Posterior cingulate gyrus (tissue), 11 donors: ENCODE measurements at regions not wholly inside any gene's neighbourhood (a gene's known extent, or its start where the extent isn't known, plus 50 kb on each side); places are given as distances from the start of the nearest gene placed in this dataset.
A peak's percentile ranks its signal among the peaks of the same experiment; 100 is the strongest.

Experiments
- DNase-seq, 10 donors: peaks; one replicate each; pipeline versions ENCODE4 v3.0.0 to v3.0.0-alpha.2; 2020 to 2021; ENCODE audit warnings: mixed read lengths in 3 of 10
- intact Hi-C: fragments of 100-400 bp; cut with DNase I; formaldehyde crosslinking; loops from one replicate; pipeline ENCODE4 v1.15.1; 2023

DNA sequence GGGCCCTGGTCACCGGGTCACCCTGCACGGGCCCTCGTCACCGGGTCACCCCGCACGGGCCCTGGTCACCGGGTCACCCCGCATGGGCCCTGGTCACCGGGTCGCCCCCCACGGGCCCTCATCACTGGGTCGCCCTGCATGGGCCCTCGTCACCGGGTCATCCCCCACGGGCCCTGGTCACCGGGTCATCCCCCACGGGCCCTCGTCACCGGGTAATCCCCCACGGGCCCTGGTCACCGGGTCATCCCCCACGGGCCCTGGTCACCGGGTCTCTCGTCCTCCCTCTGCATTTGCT is 77.6 kb downstream of the RIPK4 start:
- peak in 1 of 10 donors; percentile 70 for DNase-seq
- intact Hi-C loops: no loop called here

- no peak for DNase-seq
- intact Hi-C loops: no loop called here
These were observed 79.2 kb downstream of the RIPK4 start for GRCh38 chr21:41687633-41688032.

DNA sequence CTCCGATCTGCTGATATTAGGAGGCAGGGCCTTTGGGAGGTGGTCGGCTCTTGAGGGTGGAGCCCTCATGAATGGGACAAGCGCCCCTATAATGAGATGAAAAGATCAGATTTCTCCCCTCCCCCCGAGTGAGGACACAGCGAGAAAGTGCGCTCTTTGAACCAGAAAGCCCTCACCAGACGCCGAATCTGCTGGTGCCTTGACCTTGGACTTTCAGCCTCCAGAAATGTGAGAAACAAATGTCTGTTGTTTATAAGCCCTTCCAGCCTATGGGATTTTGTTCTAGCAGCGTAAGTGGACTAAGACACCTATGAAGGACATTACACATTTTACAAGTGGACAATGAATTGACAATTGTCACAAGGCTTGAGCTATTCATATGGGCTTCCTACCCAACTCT is 80.2 kb downstream of the RIPK4 start:
- DNase-seq: peak in 1 of 10 donors; percentile 9
- intact Hi-C loops: no loop called here

GRCh38 chr21:41685511-41686149 is 81.2 kb downstream of the RIPK4 start:
- peak in 1 of 10 donors; percentile 57 for DNase-seq
- intact Hi-C loops: no loop called here

DNA sequence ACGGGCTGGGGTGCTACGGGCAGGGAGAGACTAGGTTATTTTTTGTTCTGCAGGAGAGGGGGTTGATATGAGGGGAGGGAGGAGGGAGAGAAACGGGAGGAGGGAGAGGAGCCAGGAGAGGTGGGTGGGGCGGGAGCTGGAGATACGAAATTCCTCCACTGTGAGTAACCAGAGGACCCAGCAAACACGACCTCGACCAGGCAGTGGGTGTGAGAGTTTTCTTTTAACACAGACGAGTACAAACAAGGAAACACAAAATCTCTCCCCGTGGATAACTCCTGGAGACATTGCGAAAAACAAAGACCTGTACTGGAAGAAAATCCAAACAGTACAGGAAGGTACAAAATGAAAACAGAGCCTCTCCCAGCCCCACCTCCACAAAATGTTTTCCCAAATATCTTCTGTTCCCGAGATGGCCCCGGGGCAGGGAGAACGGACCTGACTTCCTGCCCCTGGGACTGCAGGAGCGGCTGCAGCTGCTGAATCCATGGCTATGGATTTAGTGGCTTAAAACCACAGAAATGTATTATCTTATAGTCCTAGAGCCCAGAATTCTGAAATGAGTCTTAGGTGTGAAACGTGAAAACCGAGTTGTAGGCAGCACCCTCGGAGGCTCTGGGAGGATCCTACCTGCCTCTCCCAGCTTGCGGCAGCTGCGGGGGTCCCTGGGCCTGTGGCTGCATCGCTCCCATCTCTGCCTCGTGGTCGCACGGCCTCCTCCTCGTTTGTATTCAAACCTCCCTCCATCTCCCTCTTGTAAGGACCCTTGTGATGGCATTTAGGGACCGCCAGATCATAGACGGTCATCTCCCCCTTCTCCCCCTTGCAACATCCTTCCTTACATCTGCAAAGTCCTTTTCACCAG is 82.2 kb downstream of the RIPK4 start:
- intact Hi-C loops: no loop called here
- peak in 2 of 10 donors; percentile 35 to 52 for DNase-seq

- DNase-seq: peak in 3 of 10 donors; percentile 35 to 72 (median 68)
- intact Hi-C loops: no loop called here
These were observed 83.0 kb downstream of the RIPK4 start for GRCh38 chr21:41683815-41684214.

GRCh38 chr21:41682719-41683179 is 84.1 kb downstream of the RIPK4 start:
- intact Hi-C loops: no loop called here
- DNase-seq: peak in 2 of 10 donors; percentile 17 to 49

DNA sequence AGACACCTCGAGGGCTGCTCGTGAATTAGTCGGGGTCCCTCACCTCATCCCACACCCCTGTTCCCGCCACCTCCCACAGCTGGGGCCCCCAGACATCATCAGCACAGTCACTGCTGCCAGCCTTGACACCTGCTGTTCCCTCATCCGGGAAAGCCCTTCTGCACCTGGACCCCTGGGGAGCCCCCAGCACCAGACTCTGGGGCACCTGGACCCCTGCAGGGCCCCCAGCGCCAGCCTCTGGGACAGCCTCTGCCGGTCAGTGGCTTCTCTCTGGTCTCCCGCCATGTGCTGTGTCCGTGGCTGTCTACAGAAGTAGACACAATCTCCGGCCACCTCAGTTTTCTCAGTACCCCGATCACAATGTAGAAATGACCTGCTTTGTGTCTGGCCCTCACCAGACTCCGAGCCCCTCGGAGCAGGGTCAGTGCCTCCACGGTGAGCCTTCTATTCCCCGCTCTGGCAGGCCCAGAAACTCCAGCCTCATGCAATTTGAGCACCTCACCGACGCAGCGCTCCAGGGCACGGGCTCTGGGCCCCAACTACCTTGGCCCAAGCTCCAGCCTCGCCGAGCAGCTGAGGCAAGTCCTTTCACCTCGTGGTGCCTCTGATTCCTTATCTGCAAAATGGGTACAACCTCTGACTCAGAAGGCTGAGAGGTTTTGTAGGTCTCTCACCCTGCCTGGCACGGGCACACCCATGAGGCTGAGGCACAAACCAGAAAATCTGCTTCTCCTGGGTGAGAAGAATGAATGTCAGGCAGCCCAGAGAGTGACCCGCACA is 84.7 kb downstream of the RIPK4 start:
- DNase-seq: peak in 3 of 10 donors; percentile 33 to 81 (median 46)
- intact Hi-C loops: no loop called here

DNA sequence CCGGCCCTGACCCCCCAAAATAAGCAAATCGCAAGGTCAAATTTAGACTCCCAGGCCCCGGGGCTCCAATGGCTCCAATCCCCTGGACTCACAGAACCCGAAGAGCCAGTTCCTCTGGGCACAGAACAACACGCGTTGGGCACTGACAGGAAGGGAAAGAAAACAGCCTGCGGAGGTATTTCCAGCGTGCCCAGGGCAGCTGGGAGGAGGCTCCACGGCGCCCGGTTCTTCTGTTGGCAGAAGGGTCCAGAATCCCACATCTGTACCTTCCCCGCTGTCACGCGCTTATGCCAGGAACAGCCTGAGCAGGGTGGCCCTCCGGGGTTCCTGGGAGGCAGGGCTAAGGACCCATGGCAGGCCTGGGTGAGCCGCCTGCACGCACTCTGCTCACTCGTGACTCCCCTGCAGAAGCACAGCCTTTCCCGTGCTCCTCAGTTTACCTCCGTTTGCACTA is 85.5 kb downstream of the RIPK4 start:
- intact Hi-C loops: no loop called here
- DNase-seq: peak in 2 of 10 donors; percentile 61 to 64

DNA sequence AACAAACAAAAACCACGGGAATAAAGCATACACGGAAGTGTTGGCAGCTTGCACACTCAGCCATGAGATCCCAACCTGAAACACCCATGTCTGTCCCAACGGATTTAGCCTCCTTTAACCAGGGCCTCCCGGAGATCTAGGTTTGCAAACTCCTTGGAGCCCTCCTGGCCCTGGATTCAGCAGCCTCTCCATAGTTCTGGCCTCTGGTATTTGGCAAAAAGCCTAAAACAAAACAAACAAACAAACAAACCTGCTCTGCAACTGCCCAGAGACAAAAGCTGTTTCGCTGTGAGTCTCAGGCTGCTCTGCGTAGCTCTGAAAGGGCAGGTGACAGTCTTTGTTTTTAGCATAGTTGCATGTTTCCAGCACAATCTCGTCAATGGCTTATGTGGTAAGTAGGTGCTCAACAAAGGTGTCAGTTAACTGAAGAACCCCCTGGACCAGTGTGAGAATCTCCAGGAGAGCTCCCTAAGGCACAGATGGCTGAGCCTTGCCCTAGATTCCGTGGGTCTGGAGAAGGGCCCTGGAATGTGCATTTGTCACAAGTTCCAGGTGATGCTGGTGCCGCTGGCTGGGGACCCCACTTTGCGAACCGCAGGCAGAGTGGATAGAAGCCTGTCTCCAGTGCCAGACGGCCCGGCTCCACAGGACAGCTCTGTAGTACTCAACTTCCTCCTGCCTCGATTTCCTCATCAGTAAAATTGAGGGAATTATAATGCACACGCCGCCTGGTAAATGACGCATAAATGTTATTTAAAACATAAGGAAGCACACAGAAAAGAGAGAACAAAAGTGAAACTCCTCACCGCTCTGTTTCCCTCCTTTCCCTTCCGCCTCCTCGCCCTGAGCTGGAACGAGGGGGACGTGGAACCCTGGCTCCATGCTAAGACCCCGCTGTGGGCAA is 86.2 kb downstream of the RIPK4 start:
- intact Hi-C loops: no loop called here
- DNase-seq: peak in 3 of 10 donors; percentile 45 to 79 (median 69)

DNA sequence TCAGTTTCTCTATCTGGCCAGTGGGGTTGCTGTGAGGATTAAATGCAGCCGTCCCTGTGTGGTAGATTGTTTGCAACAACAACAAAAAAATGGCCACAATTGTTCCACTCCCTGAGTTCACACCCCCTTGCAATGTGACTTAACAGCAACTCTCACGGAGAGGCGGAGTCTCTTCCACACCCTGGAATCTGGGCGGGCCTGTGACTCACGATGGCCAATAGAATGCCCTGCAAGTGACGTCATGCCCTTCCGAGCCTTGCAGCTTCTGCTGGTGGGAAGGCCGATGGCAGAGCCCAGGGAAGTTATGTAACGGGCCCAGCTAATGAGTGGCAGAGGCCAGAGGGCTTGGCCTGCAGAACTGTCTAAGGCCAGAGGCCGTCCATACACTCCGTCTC is 87.9 kb downstream of the RIPK4 start:
- peak in 8 of 10 donors; percentile 38 to 93 (median 54) for DNase-seq
- intact Hi-C loops: no loop called here

GRCh38 chr21:41678016-41678923 is 88.6 kb downstream of the RIPK4 start:
- intact Hi-C loops: no loop called here
- peak in 2 of 10 donors; percentile 48 to 74 for DNase-seq

- DNase-seq: peak in 1 of 10 donors; percentile 16
- intact Hi-C loops: no loop called here
These were observed 89.2 kb downstream of the RIPK4 start for GRCh38 chr21:41677671-41678015.

- no peak for DNase-seq
- intact Hi-C loops: no loop called here
These were observed 90.7 kb downstream of the RIPK4 start for GRCh38 chr21:41676198-41676597.

GRCh38 chr21:41675574-41675973 is 91.3 kb downstream of the RIPK4 start:
- intact Hi-C loops: no loop called here
- no peak for DNase-seq

DNA sequence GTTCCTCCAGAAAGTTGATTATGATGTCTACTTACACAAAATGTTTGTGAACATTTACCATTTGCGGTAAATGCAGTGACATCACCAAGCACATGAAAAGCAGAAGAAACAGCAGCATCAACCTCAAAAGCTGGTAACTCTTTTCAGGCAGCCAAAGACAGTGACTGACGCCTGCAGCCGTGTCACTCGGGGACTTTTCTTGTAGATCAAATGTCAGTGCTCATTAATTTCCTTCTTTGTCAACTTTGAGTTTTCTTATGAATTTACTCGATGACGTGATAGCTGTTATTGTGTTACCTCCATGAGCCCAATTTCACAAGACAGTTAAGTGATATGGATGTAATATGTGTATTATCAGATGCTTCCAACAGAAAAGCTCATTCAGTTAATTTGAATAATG is 92.5 kb downstream of the RIPK4 start:
- no peak for DNase-seq
- intact Hi-C loops: no loop called here

GRCh38 chr21:41673596-41674335 is 93.1 kb downstream of the RIPK4 start:
- intact Hi-C loops: no loop called here
- DNase-seq: peak in 2 of 10 donors; percentile 10 to 50

DNA sequence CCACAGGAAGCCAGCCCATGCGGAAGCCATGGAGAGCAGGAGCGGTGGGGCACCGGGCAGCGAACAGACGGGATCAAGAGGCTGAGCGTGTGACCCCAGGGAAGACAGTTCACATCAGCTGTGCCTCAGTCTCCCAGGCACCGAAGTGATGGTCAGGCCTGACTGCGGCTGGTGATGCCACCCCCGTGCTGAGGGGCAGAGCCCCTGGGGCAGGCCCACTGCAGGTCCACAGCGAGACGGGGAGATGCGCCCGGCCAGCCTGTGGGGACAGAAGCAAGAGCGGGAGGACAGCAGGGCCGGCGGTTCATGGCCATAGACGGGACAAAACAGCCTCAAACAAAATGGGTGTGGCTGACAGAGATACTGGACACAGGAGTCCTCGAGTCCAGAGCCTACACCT is 93.8 kb downstream of the RIPK4 start:
- DNase-seq: peak in 2 of 10 donors; percentile 56 to 62
- intact Hi-C loops: no loop called here
